T-cell (primary cell): ENCODE measurements at regions not wholly inside any gene's neighbourhood (a gene's known extent, or its start where the extent isn't known, plus 50 kb on each side); places are given as distances from the start of the nearest gene placed in this dataset.
"Not testable (repeated sequence)": the region's sequence is repeated elsewhere in the genome, so short reads cannot be mapped to it uniquely, and the experiment has no call there.

Source experiments
- ATAC-seq, 4 experiments: fragments of 200-7000 bp in 3 of 4; fragments of 150-1000 bp in 1 of 4; cut with Tn5 transposase; replicated peaks in 1 of 4; 1 replicate in 3 of 4; 2 replicates in 1 of 4; pipeline ENCODE4 v1.10.0; 2021; ENCODE audit warnings: moderate library complexity in 3 of 4, mild to moderate bottlenecking in 2 of 4, moderate number of reproducible peaks in 1 of 4
- CTCF ChIA-PET, 2 donors: fragments of 300-600 bp; sonication (Branson Sonifier 250); formaldehyde crosslinking; loops; one replicate each; lab custom pipeline; 2022; ENCODE audit warnings: antibody characterized with exemption in 2 of 2; lab: Charles Lee
- POLR2A ChIA-PET, 2 donors: fragments of 300-600 bp; sonication (Branson Sonifier 250); formaldehyde crosslinking; loops; one replicate each; lab custom pipeline; 2022; ENCODE audit warnings: antibody characterized with exemption in 2 of 2; lab: Charles Lee
- DNase-seq, 35 experiments: peaks; one replicate each; pipeline versions ENCODE4 v3.0.0 to v3.0.0-alpha.2; 2013 to 2023
- H3K27ac ChIP-seq: one replicate; pipeline ENCODE4 v1.5.1; 2013; ENCODE audit warnings: low read length
- H3K27me3 ChIP-seq, 2 experiments: replicated peaks in 1 of 2; 1 replicate in 1 of 2; 2 replicates in 1 of 2; pipeline versions ENCODE4 v1.6.1 to v1.7.0; 2013; ENCODE audit warnings: low read length in 1 of 2, mixed read lengths in 1 of 2; ENCODE audit not compliant: control insufficient read depth in 2 of 2, insufficient read depth in 2 of 2; ENCODE audit errors: extremely low read depth in 1 of 2
- H3K36me3 ChIP-seq, 2 donors: 1 replicate in 1 of 2; 2 replicates in 1 of 2; pipeline versions ENCODE4 v1.6.1 to v1.7.0; 2013; ENCODE audit warnings: low read length in 1 of 2; ENCODE audit not compliant: control insufficient read depth in 2 of 2, insufficient read depth in 1 of 2; ENCODE audit errors: extremely low read depth in 1 of 2
- H3K4me1 ChIP-seq, 2 experiments: 1 replicate in 1 of 2; 2 replicates in 1 of 2; pipeline versions ENCODE4 v1.6.1 to v1.7.0; 2013; ENCODE audit warnings: low read length in 2 of 2, mixed read lengths in 1 of 2; ENCODE audit not compliant: insufficient read depth in 2 of 2, control insufficient read depth in 1 of 2; ENCODE audit errors: extremely low read depth in 1 of 2
- H3K4me3 ChIP-seq, 2 donors: 1 replicate in 1 of 2; 2 replicates in 1 of 2; pipeline versions ENCODE4 v1.5.1 to v1.7.0; 2013; ENCODE audit warnings: mild to moderate bottlenecking in 2 of 2, low read length in 1 of 2, moderate library complexity in 1 of 2; ENCODE audit not compliant: control insufficient read depth in 1 of 2; ENCODE audit errors: extremely low read depth in 1 of 2
- H3K9me3 ChIP-seq: 2 replicates; pipeline ENCODE4 v1.7.0; 2013
- H3K27ac Mint-ChIP-seq, 2 donors: one replicate each; pipeline ENCODE4 v1.8.0; 2020 to 2021; ENCODE audit warnings: mild to moderate bottlenecking in 2 of 2, mixed read lengths in 2 of 2
- H3K27me3 Mint-ChIP-seq, 2 donors: one replicate each; pipeline ENCODE4 v1.8.0; 2021 to 2022; ENCODE audit warnings: mixed read lengths in 2 of 2
- H3K36me3 Mint-ChIP-seq: one replicate; pipeline ENCODE4 v1.8.0; 2021; ENCODE audit warnings: mixed read lengths
- H3K4me1 Mint-ChIP-seq, 3 donors: one replicate each; pipeline ENCODE4 v1.8.0; 2020 to 2022; ENCODE audit warnings: mixed read lengths in 3 of 3, mild to moderate bottlenecking in 1 of 3
- H3K4me3 Mint-ChIP-seq, 3 donors: one replicate each; pipeline ENCODE4 v1.8.0; 2020 to 2022; ENCODE audit warnings: mild to moderate bottlenecking in 3 of 3, mixed read lengths in 3 of 3, moderate library complexity in 3 of 3
- H3K9me3 Mint-ChIP-seq, 3 donors: one replicate each; pipeline ENCODE4 v1.8.0; 2020 to 2022; ENCODE audit warnings: mixed read lengths in 3 of 3
- WGBS: methylation state at CpG from one replicate; pipeline ENCODE4 v1.1.5; 2013; ENCODE audit warnings: missing lambda C conversion rate; ENCODE audit not compliant: insufficient coverage; 5-methylcytosine and 5-hydroxymethylcytosine counted together

DNA sequence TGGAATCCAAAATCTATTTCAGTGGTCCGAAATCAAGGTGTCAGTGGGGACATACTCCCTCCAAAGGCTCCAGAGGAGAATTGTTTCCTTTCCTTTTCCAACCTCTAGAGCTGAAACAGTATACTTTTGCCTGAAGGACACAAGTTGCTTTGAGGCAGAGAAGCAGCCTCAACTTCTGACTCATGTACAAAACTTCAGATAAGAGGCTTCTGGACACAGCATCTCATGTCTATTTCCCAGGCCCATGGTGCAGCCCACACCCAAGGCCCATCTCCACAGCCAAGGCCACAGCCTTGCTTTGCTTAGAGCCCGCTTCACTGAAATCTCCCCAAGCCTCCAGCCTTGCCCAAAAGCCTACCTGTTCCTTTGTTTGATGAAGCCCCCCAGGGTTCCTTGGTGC, 68.9 kb downstream of the ZNF467 start:
- ChIA-PET POLR2A (interaction anchor here in 1 of 2 donors (0.7 kb wide), 1 partner anchor 11 kb away, joined by 3 read pairs; no protein-coding TSS in a partner anchor), CTCF (no interaction called here)
- H3K27ac ChIP-seq, result no peak overlapping the region
- peaks cover 4% of the 10 kb centered on the region for H3K36me3 Mint-ChIP-seq
- ATAC-seq, result no peak
- no peak overlapping the region for H3K4me3 Mint-ChIP-seq
- H3K4me3 ChIP-seq, result no peak overlapping the region
- H3K9me3 ChIP-seq, result no peaks in the 10 kb centered on the region
- H3K4me1 Mint-ChIP-seq, result no peaks in the 10 kb centered on the region
- H3K27me3 Mint-ChIP-seq, result peaks cover 14 to 19% of the 10 kb centered on the region in 2 donors
- no peaks in the 10 kb centered on the region for H3K4me1 ChIP-seq
- H3K27ac Mint-ChIP-seq, result no peak overlapping the region
- peaks cover 0 to 4% (median 2%) of the 10 kb centered on the region in 3 donors for H3K9me3 Mint-ChIP-seq
- DNase-seq, result no peak
- no peaks in the 10 kb centered on the region for H3K36me3 ChIP-seq
- H3K27me3 ChIP-seq, result peaks cover 0 to 28% of the 10 kb centered on the region in 2 experiments
- no CpG with 5 or more reads among the region's 2 CpGs for WGBS

- peaks cover 0 to 28% of the 10 kb centered on the region in 2 experiments for H3K27me3 ChIP-seq
- 82% methylated on average over 4 of the region's 7 CpGs for WGBS
- no peaks in the 10 kb centered on the region for H3K4me1 Mint-ChIP-seq
- DNase-seq, result no peak
- no peak overlapping the region for H3K4me3 Mint-ChIP-seq
- H3K27ac Mint-ChIP-seq, result no peak overlapping the region
- no peak for ATAC-seq
- H3K27me3 Mint-ChIP-seq, result peaks cover 19 to 22% of the 10 kb centered on the region in 2 donors
- ChIA-PET CTCF (no interaction called here), POLR2A (no interaction called here)
- H3K36me3 Mint-ChIP-seq, result peaks cover 4% of the 10 kb centered on the region
- H3K36me3 ChIP-seq, result no peaks in the 10 kb centered on the region
- no peaks in the 10 kb centered on the region for H3K4me1 ChIP-seq
- no peak overlapping the region for H3K27ac ChIP-seq
- no peak overlapping the region for H3K4me3 ChIP-seq
- H3K9me3 Mint-ChIP-seq, result peaks cover 0 to 7% (median under 1%) of the 10 kb centered on the region in 3 donors
- no peaks in the 10 kb centered on the region for H3K9me3 ChIP-seq
These were observed 70.2 kb downstream of the ZNF467 start for GRCh38 chr7:149703044-149703650.

- Histone ChIP-seq H3K27me3 (peaks cover 0 to 24% of the 10 kb centered on the region in 2 experiments), H3K4me1 (no peaks in the 10 kb centered on the region), H3K4me3 (no peak overlapping the region), H3K9me3 (no peaks in the 10 kb centered on the region), H3K27ac (no peak overlapping the region), H3K36me3 (no peaks in the 10 kb centered on the region)
- Mint-ChIP-seq H3K4me3 (no peak overlapping the region), H3K36me3 (no peaks in the 10 kb centered on the region), H3K4me1 (no peaks in the 10 kb centered on the region), H3K27ac (no peak overlapping the region), H3K9me3 (peaks cover 0 to 17% (median 7%) of the 10 kb centered on the region in 3 donors), H3K27me3 (peaks cover 13 to 15% of the 10 kb centered on the region in 2 donors)
- ChIA-PET POLR2A (no interaction called here), CTCF (no interaction called here)
- WGBS, result 87% methylated on average over 14 of the region's 14 CpGs
- ATAC-seq (no peak), DNase-seq (no peak)
These were observed 71.7 kb downstream of the ZNF467 start for GRCh38 chr7:149701495-149702240.

DNA sequence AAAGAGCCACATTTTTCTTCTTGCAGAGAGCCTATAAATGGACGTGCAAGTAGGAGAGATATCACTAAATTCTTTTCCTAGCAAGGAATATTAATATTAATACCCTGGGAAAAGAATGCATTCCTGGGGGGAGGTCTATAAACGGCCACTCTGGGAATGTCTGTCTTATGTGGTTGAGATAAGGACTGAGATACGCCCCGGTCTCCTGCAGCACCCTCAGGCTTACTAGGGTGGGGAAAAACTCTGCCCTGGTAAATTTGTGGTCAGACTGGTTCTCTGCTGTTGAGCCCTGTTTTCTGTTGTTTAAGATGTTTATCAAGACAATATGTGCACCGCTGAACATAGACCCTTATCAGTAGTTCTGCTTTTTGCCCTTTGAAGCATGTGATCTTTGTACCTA, 75.6 kb downstream of the ZNF467 start:
- WGBS, result no CpG with 5 or more reads among the region's 5 CpGs
- H3K27ac Mint-ChIP-seq, CTCF ChIA-PET, H3K4me3 ChIP-seq, POLR2A ChIA-PET, H3K9me3 ChIP-seq, H3K36me3 ChIP-seq, H3K4me1 ChIP-seq, H3K27ac ChIP-seq, H3K4me3 Mint-ChIP-seq, H3K4me1 Mint-ChIP-seq, ATAC-seq, H3K36me3 Mint-ChIP-seq, DNase-seq: not testable (repeated sequence)
- peaks cover 13 to 24% of the 10 kb centered on the region in 2 donors for H3K27me3 Mint-ChIP-seq
- H3K9me3 Mint-ChIP-seq, result peaks cover 0 to 17% (median 8%) of the 10 kb centered on the region in 3 donors
- peaks cover 5 to 29% of the 10 kb centered on the region in 2 experiments for H3K27me3 ChIP-seq

GRCh38 chr7:149696280-149696679, 77.1 kb downstream of the ZNF467 start:
- WGBS, result 56% methylated on average over 1 of the region's 3 CpGs
- Mint-ChIP-seq H3K4me1 (peaks cover 0 to 2% (median 0%) of the 10 kb centered on the region in 3 donors), H3K36me3 (no peaks in the 10 kb centered on the region), H3K4me3 (no peak overlapping the region), H3K27ac (no peak overlapping the region), H3K27me3 (peaks cover 22 to 32% of the 10 kb centered on the region in 2 donors), H3K9me3 (peaks cover 0 to 17% (median 8%) of the 10 kb centered on the region in 3 donors)
- CTCF ChIA-PET, result no interaction called here
- Histone ChIP-seq H3K36me3 (no peaks in the 10 kb centered on the region), H3K27ac (no peak overlapping the region), H3K9me3 (no peaks in the 10 kb centered on the region), H3K4me3 (no peak overlapping the region), H3K4me1 (peaks cover 0 to 2% of the 10 kb centered on the region in 2 experiments), H3K27me3 (peaks cover 5 to 34% of the 10 kb centered on the region in 2 experiments)
- DNase-seq (no peak), ATAC-seq (no peak)
- POLR2A ChIA-PET, result no interaction called here

DNA sequence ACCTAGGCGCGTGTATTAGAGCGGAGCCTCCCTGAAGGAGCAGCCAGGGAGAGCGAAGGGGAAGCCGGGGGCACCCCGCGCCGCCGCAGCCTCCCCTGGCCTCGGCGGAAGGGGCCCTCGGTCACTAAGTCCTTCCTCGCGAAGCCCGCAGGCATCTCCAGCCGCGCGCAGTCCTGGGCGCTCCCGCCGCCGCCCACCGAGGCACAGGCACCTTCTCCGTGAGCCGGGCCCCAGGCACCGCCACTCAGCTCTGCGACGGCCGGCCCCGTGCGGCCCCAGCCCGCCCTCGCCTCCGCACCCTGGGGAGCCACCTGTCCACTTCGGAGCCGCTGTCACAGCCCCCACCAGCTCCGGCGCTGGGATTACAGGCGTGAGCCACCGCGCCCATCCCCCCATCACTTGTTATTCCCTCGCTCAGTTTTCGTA, 80.8 kb downstream of the ZNF467 start:
- Histone ChIP-seq H3K4me1 (peaks cover 0 to 2% of the 10 kb centered on the region in 2 experiments), H3K9me3 (peaks cover 2% of the 10 kb centered on the region), H3K36me3 (no peaks in the 10 kb centered on the region), H3K4me3 (no peak overlapping the region), H3K27me3 (peaks cover 16 to 46% of the 10 kb centered on the region in 2 experiments), H3K27ac (no peak overlapping the region)
- no peak for DNase-seq
- no peak for ATAC-seq
- ChIA-PET POLR2A (no interaction called here), CTCF (no interaction called here)
- no peaks in the 10 kb centered on the region for H3K36me3 Mint-ChIP-seq
- peaks cover 0 to 4% (median 2%) of the 10 kb centered on the region in 3 donors for H3K4me1 Mint-ChIP-seq
- no peak overlapping the region for H3K4me3 Mint-ChIP-seq
- 24% methylated on average over 41 of the region's 43 CpGs for WGBS
- H3K9me3 Mint-ChIP-seq, result peaks cover 0 to 6% (median 4%) of the 10 kb centered on the region in 3 donors
- no peak overlapping the region for H3K27ac Mint-ChIP-seq
- peaks cover 49 to 57% of the 10 kb centered on the region in 2 donors for H3K27me3 Mint-ChIP-seq
